Suprapubic skin (tissue), 3 donors: ENCODE measurements at regions not wholly inside any gene's neighbourhood (a gene's known extent, or its start where the extent isn't known, plus 50 kb on each side); places are given as distances from the start of the nearest gene placed in this dataset.

Experiments
- CTCF ChIP-seq, 2 donors: fragments of 200-600 bp in 1 of 2; fragments of 450-650 bp in 1 of 2; sonication (generic) in 1 of 2; IDR thresholded peaks; one replicate each; pipeline ENCODE4 v1.5.1; 2016 to 2019; ENCODE audit warnings: antibody characterized with exemption in 2 of 2, mild to moderate bottlenecking in 1 of 2, moderate library complexity in 1 of 2
- POLR2A ChIP-seq, 2 donors: fragments of 450-650 bp; IDR thresholded peaks; one replicate each; pipeline ENCODE4 v1.6.1; 2017; ENCODE audit warnings: antibody characterized with exemption in 2 of 2, mild to moderate bottlenecking in 2 of 2, moderate library complexity in 2 of 2

DNA sequence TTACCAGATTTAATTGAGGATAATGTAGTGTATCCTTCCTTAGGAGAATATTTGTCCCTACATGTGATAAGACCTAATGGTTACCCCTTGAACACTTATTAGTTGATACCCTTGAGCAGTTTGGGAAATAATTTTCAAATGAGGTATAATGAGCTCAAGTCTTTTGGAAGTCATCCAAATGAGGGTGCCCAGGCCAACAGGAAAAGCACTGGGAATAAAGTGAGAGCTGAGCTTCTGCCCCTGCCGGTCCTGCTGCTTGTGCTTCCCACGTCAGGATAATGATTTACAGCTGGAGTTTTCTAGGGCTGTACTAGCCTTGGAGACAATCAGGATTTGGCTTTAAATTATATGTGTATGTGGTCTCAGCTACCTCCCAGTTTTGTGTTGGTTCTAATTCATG lies 178.8 kb upstream of the FRMD6 start:
- TF ChIP-seq CTCF (IDR thresholded peaks at IDR 0.05) (no peak), POLR2A (IDR thresholded peaks at IDR 0.05) (no peak)
